ENCODE measurements at regions not wholly inside any gene's neighbourhood (a gene's known extent, or its start where the extent isn't known, plus 50 kb on each side); places are given as distances from the start of the nearest gene placed in this dataset.

GRCh38 chr13:105921711-105922110, 613.8 kb downstream of the EFNB2 start:
- Histone ChIP-seq H3K36me3 (ENCODE audit: insufficient read depth, low read length) (no peaks in the 10 kb centered on the region), H2AFZ (ENCODE audit: low read depth, low read length) (no peak overlapping the region), H3K4me2 (ENCODE audit: insufficient read depth, low read length) (no peak overlapping the region), H3K4me1 (ENCODE audit: insufficient read depth, low read length) (no peaks in the 10 kb centered on the region), H3K4me3 (ENCODE audit: low read depth in 1 of 2, low read length in 2 of 2) (no peak overlapping the region), H3K27ac (ENCODE audit: low read length) (no peak overlapping the region), H3K9ac (ENCODE audit: low read depth, low read length) (no peak overlapping the region), H3K9me3 (ENCODE audit: insufficient read depth, low read length, severe bottlenecking) (no peaks in the 10 kb centered on the region), H4K20me1 (ENCODE audit: insufficient read depth, low read length) (no peaks in the 10 kb centered on the region), H3K79me2 (ENCODE audit: insufficient read depth, low read length) (no peaks in the 10 kb centered on the region), H3K27me3 (ENCODE audit: insufficient read depth, low read length, poor library complexity) (no peaks in the 10 kb centered on the region)
- no peak for DNase-seq
- TF ChIP-seq CTCF (IDR thresholded peaks at IDR 0.05; ENCODE audit: borderline replicate concordance, extremely low read depth, low read length, poor library complexity, severe bottlenecking) (no peak), EZH2 (IDR thresholded peaks at IDR 0.05; ENCODE audit: borderline replicate concordance, low read depth, low read length, severe bottlenecking) (no peak)
- ATAC-seq (ENCODE audit: insufficient read depth, low read depth): no peak

GRCh38 chr13:105920370-105920769, 615.1 kb downstream of the EFNB2 start:
- Histone ChIP-seq H3K4me3 (ENCODE audit: low read depth in 1 of 2, low read length in 2 of 2) (no peak overlapping the region), H3K4me2 (ENCODE audit: insufficient read depth, low read length) (no peak overlapping the region), H3K27me3 (ENCODE audit: insufficient read depth, low read length, poor library complexity) (no peaks in the 10 kb centered on the region), H3K27ac (ENCODE audit: low read length) (no peak overlapping the region), H3K4me1 (ENCODE audit: insufficient read depth, low read length) (peaks cover 7% of the 10 kb centered on the region), H3K9ac (ENCODE audit: low read depth, low read length) (no peak overlapping the region), H3K79me2 (ENCODE audit: insufficient read depth, low read length) (no peaks in the 10 kb centered on the region), H3K36me3 (ENCODE audit: insufficient read depth, low read length) (no peaks in the 10 kb centered on the region), H3K9me3 (ENCODE audit: insufficient read depth, low read length, severe bottlenecking) (no peaks in the 10 kb centered on the region), H4K20me1 (ENCODE audit: insufficient read depth, low read length) (no peaks in the 10 kb centered on the region), H2AFZ (ENCODE audit: low read depth, low read length) (no peak overlapping the region)
- TF ChIP-seq EZH2 (IDR thresholded peaks at IDR 0.05; ENCODE audit: borderline replicate concordance, low read depth, low read length, severe bottlenecking) (no peak), CTCF (IDR thresholded peaks at IDR 0.05; ENCODE audit: borderline replicate concordance, extremely low read depth, low read length, poor library complexity, severe bottlenecking) (no peak)
- ATAC-seq (ENCODE audit: insufficient read depth, low read depth) (no peak), DNase-seq (no peak)

GRCh38 chr13:105918842-105919741, 616.4 kb downstream of the EFNB2 start:
- peaks cover 19% of the 10 kb centered on the region for H3K4me1 ChIP-seq (ENCODE audit: insufficient read depth, low read length)
- no peak for ATAC-seq (ENCODE audit: insufficient read depth, low read depth)
- H3K27ac ChIP-seq (ENCODE audit: low read length): no peak overlapping the region

More at GRCh38 chr13:105918842-105919741, 616.4 kb downstream of the EFNB2 start:
- Histone ChIP-seq H3K4me2 (ENCODE audit: insufficient read depth, low read length) (no peak overlapping the region), H3K36me3 (ENCODE audit: insufficient read depth, low read length) (no peaks in the 10 kb centered on the region), H3K9me3 (ENCODE audit: insufficient read depth, low read length, severe bottlenecking) (no peaks in the 10 kb centered on the region), H3K9ac (ENCODE audit: low read depth, low read length) (no peak overlapping the region), H2AFZ (ENCODE audit: low read depth, low read length) (no peak overlapping the region), H4K20me1 (ENCODE audit: insufficient read depth, low read length) (no peaks in the 10 kb centered on the region), H3K79me2 (ENCODE audit: insufficient read depth, low read length) (no peaks in the 10 kb centered on the region), H3K4me3 (ENCODE audit: low read depth in 1 of 2, low read length in 2 of 2) (no peak overlapping the region), H3K27me3 (ENCODE audit: insufficient read depth, low read length, poor library complexity) (no peaks in the 10 kb centered on the region)
- TF ChIP-seq CTCF (IDR thresholded peaks at IDR 0.05; ENCODE audit: borderline replicate concordance, extremely low read depth, low read length, poor library complexity, severe bottlenecking) (no peak), EZH2 (IDR thresholded peaks at IDR 0.05; ENCODE audit: borderline replicate concordance, low read depth, low read length, severe bottlenecking) (no peak)
- DNase-seq: no peak
